DMS114 treated with DMSO at 0.1 percent for 48 hours (cell line): ENCODE measurements at regions not wholly inside any gene's neighbourhood (a gene's known extent, or its start where the extent isn't known, plus 50 kb on each side); places are given as distances from the start of the nearest gene placed in this dataset.
"Not testable (repeated sequence)": the region's sequence is repeated elsewhere in the genome, so short reads cannot be mapped to it uniquely, and the experiment has no call there.

Experiments used
- DNase-seq: peaks from one replicate; lab custom pipeline; 2025; ENCODE audit not compliant: unreplicated experiment; lab: John Stamatoyannopoulos, UW

DNA sequence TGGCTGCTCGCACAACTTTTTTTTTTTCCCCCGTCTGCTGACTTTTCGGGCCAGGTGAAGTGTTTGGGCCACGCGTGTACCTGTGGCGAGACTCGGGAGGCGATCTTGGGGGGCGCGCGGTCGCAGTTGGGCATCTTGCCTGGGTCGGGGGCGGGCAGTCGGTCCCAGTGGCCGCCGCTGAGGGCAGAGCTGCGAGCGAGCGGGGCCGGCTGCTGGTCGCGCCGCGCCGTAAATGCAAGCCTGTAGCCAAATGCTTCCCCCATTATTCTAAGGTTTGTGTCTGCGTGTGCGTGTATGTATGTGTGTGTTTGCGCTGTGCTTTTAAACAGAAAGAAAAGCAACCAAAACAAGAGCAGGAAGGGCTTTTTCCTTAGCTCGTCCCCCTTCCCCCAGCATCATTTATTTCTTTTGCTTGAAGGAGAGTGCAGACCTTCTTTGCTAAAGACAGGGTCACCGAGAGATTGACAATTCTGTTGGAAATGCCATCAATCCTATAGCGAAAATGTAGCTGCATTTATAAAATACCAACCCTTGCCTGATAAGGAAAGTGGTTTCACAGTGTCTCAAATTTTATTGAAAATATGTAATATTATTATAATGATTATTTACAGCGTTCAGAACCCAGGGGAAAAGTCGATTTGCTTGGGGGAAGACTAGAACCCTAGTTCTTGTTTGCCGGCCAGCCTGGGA is 143.2 kb upstream of the ZNF536 start:
- DNase-seq = no peak

- DNase-seq = no peak
Observed at GRCh38 chr19:30229525-30230174, 142.5 kb upstream of the ZNF536 start.

DNA sequence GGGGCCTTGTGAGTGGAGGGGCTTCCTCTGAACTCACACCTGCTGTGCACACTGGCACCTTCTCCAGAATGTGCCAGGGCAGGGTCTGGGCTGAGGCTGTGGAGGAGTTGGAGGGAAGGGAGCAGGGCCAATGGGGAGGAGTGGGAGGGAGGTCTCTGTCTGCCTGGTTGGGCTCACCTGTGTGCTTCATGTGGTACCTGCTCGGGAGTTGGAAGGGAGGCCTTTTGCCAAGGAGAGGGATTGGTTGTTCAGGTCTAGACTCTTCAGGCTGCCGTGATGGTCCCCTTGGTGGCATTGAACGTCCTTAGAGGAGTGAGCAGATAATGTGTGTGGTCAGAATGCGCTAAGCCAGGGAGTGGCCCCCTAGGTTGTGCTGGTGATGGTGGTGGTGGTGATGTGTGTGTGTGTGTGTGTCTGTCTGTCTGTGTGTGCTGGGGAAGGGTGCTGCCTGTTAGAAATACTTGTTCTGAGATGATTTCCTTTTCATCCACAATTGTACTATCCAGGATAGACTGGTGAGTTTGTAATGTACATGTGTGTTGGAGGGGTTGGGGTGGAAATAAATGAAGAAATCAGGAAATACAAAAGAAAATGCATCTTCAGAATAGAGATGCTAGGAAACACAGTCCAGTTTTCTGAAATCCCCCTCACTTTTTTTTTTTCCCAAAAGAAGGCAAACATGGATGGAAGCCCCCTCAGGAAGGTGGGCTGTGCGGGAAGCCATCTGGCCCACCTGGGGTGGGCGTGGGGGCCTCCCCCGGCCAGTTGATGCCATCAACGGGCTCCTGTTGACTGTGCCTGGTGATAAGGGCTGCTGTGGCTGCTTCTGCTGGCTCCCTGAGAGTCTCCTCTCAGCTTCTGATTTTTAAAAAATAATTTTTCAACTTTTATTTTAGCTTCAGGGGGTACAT is 140.5 kb upstream of the ZNF536 start:
- DNase-seq = no peak

- DNase-seq = no peak
Observed at GRCh38 chr19:30233375-30233774, 138.8 kb upstream of the ZNF536 start.

DNA sequence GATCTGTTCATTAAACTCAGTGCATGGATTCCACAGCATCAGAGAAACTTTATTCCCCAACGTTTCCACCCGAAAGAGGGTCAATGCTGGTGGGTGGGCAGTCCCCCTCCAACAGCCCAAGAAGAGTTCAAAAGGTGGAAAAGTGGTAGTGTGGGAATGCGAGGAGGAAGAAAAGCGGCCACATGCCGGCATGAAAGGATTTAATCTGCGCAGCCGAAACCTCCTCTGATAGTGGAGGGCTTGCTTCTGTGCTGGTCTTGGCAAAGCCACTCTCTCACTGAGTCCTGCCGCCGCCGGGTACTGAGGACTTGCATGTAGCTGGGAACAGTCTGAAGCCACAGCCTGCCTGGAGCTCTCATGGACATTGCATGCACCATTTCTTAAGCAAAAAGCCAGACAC is 136.2 kb upstream of the ZNF536 start:
- no peak for DNase-seq

- DNase-seq = no peak
Observed at GRCh38 chr19:30236587-30236986, 135.6 kb upstream of the ZNF536 start.

DNA sequence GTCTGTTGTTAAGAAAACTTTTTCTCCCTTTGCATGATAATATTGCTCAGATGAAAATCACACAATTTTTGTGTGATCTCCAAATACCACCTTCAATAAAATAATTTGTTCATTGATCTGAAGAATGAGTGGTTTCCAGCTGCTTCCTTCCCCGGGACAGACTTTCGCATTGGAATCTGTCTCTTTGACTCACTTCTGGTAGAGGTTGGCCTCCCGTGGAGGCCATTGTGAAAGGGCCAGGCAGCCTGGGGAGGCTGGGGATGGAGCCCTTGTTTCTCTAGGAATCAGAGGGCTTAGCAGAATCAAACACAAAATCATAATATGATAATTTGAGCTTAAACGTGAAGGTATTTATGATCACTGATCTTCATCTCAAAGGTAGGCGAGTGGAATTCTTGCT is 135.0 kb upstream of the ZNF536 start:
- DNase-seq = no peak

DNA sequence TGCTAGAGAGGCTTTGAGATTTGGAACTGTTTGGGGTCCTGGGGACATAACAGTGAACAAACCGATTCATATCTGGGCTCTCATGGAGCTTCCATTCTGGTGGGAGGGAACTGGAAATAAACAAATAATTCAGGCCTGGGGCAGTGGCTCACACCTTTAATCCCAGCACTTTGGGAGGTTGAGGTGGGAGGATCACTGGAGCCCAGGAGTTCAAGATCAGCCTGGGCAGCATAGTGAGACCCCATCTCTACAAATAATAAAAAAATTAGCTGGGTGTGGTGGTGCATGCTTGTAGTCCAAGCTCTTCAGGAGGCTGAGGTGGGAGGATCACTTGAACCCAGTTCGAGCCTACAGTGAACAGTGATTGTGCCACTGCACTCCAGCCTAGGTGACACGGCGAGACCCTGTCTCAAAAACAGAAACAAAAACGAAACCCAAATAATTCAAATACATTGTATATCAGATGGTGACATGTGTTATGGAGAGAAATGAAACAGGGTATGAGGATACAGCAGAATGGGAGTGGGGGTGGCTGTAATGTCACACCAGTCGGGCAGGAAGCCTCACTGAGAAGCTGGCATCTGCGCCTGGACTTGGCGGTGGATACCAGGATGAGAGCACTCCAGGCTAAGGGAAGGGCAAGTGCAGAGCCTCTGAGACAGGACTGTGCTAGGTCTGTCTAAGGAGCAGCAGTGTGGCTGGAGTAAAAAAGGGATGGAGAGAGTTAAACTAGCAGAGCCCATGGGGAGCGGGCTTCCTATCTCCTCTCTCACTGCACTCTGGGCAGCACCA is 131.1 kb upstream of the ZNF536 start:
- DNase-seq = no peak

DNA sequence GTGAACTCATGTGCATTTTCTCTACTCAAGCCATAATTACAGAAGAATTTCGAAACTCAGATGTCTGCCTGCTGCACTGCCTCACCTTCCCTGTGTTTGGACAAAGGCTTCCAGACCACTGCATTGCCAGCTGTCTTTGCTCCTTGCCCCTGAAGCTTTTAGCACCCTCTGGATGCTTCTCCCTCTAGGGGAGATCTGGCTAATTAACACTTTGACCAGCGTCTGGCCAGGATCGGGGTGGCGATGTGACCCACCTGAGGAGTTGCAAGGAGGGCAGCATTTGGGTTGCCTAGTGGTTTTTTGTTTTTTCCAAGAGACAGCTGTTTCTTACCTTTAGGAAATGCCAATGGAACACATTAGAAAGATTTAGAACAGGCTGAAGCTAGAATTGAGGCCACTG is 127.7 kb upstream of the ZNF536 start:
- DNase-seq = no peak

- no peak for DNase-seq
Observed at GRCh38 chr19:30245401-30246039, 126.7 kb upstream of the ZNF536 start.

DNA sequence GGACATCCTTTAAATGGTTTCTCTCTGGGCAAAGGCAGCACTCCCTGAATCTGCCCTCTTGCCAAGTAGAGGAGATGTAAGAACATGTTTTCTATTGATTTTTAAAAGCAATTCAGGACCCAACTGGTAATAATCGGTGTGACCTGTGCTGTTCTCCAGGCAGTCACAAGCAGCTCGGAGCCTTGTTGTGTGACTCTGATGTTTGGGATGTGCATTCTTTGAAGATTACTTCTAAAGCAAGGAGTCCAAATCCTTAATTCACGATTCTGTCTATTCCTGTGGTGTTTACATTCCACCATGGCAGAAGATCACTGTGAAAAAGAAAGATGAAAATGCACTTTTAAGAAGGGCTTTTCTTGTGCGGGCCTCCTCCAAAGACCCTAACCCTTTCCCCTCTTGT is 122.3 kb upstream of the ZNF536 start:
- no peak for DNase-seq

DNA sequence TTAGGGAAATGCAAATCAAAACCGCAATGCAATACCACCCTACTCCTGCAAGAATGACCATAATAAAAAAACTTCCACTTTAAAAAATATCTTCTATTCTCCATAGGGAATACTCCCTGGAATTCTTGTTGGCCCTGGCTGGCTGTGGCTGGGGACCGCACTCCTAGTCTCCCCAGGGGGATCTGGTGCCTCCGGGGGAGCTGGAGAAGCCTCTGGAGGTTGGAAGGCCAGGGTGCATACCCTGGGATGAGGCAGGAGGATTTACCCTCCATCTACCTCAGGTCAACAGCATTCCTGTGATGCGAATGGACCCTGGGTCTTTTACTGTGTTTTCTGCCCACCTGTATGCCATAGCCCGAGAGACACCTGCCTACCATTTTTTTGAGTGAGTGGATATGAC is 120.0 kb upstream of the ZNF536 start:
- DNase-seq = no peak

DNA sequence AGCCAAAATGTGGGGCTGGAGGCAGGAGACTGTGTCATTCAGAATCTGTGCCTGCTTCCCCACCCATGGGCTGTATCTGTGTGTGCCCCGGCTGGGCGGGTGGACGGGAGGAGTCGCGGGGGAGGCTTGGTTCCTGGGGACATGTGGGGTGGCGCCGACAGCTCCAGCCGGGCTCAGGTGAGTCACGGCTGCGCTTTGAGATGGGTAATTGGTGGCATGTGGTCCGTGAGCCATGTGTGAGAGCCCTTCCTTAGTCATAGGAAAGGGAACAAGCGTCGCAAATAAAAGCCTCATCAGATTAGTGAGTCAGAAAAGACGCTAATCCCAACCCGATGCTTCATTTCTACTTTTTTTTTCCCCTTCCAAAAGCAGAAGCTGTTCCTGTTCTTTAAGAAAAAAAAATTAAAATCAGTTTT is 118.6 kb upstream of the ZNF536 start:
- DNase-seq = no peak

DNA sequence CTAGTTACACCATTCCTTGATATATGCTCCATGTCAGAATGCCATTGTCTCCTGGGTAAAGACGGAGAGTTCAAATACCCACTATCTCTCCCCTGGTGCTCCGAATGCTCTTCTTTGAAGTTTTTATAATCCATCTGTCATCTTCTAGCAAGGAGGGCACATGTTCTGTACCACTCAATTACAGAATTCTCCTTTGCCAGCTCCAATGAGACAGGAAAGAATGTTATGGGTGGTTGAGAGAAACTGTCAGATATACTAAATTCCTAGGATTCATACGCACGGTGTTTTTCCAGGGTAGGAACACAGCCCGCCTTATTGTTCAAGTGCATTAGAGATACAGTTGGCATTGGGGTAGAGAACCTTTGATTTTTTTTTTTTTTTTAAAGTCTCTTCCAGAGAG is 118.0 kb upstream of the ZNF536 start:
- DNase-seq = no peak

- no peak for DNase-seq
Observed at GRCh38 chr19:30254789-30255188, 117.4 kb upstream of the ZNF536 start.

GRCh38 chr19:30255791-30256495 is 116.2 kb upstream of the ZNF536 start:
- no peak for DNase-seq

DNA sequence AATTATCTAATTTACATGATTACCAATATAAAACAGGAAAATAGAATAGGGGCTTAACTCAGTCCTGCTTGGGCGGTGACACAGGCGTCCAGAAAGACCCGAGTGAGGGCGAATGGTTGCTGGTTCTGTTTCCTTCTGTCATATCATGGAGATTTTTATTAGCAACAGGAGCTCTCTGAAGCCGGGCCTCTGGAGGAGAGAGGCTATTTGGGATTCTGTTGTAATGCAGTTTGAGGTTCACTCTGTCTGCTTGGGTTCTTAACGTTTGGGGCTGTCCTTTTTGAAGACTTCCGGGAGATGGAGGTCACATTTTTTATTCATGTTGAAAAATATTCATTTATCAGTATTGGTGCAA is 115.7 kb upstream of the ZNF536 start:
- no peak for DNase-seq

GRCh38 chr19:30263830-30264381 is 108.3 kb upstream of the ZNF536 start:
- no peak for DNase-seq

DNA sequence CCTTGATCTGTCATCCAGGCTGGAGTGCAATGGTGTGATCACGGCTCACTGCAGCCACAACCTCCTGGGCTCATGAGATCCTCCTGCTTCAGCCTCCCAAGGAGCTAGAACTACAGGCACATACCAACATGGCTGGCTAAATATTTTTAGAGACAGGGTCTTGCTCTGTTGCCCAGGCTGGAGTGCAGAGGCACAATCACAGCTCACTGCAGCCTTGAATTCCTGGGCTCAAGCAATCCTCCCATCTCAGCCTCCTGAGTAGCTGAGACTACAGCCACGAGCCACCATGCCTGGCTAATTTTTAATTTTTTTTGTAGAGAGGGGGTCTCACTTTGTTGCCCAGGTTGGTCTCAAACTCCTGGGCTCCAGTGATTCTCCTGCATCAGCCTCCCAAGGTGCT is 106.3 kb upstream of the ZNF536 start:
- not testable (repeated sequence) for DNase-seq

GRCh38 chr19:30266687-30267086 is 105.5 kb upstream of the ZNF536 start:
- no peak for DNase-seq
